NCI-H1092 treated with DMSO at 0.1 percent for 48 hours (cell line): ENCODE measurements at regions not wholly inside any gene's neighbourhood (a gene's known extent, or its start where the extent isn't known, plus 50 kb on each side); places are given as distances from the start of the nearest gene placed in this dataset.
A peak's percentile ranks its signal among the peaks of the same experiment; 100 is the strongest.

ENCODE experiments used
- DNase-seq: peaks from one replicate; lab custom pipeline; 2025; lab: John Stamatoyannopoulos, UW

- DNase-seq: no peak
Measured at GRCh38 chr1:231108516-231109302, 53.1 kb upstream of the TRIM67 start.

GRCh38 chr1:231107600-231108326 lies 54.1 kb upstream of the TRIM67 start:
- no peak for DNase-seq

- DNase-seq: no peak
Measured at GRCh38 chr1:231107151-231107550, 54.7 kb upstream of the TRIM67 start.

GRCh38 chr1:231106347-231106746 lies 55.5 kb upstream of the TRIM67 start:
- DNase-seq: no peak

- no peak for DNase-seq
Measured at GRCh38 chr1:231104917-231105316, 56.9 kb upstream of the TRIM67 start.

- DNase-seq: no peak
Measured at GRCh38 chr1:231103961-231104360, 57.9 kb upstream of the TRIM67 start.

- DNase-seq: peak; percentile 29
Measured at GRCh38 chr1:231099996-231100767, 60.1 kb upstream of the FAM89A start.

GRCh38 chr1:231099311-231099710 lies 59.3 kb upstream of the FAM89A start:
- DNase-seq: no peak

GRCh38 chr1:231095595-231095994 lies 55.5 kb upstream of the FAM89A start:
- DNase-seq: no peak

- DNase-seq: no peak
Measured at GRCh38 chr1:231094421-231094820, 54.4 kb upstream of the FAM89A start.

GRCh38 chr1:231093156-231093922 lies 53.3 kb upstream of the FAM89A start:
- no peak for DNase-seq

- no peak for DNase-seq
Measured at GRCh38 chr1:231092380-231092779, 52.3 kb upstream of the FAM89A start.

GRCh38 chr1:231091831-231092301 lies 51.8 kb upstream of the FAM89A start:
- no peak for DNase-seq

- no peak for DNase-seq
Measured at GRCh38 chr1:231091415-231091814, 51.4 kb upstream of the FAM89A start.
